HG03025 (cell line): ENCODE measurements at regions not wholly inside any gene's neighbourhood (a gene's known extent, or its start where the extent isn't known, plus 50 kb on each side); places are given as distances from the start of the nearest gene placed in this dataset.
A peak's percentile ranks its signal among the peaks of the same experiment; 100 is the strongest.

Experiments used
- ATAC-seq: cut with Tn5 transposase; IDR thresholded peaks from one replicate; pipeline ENCODE4 v1.9.1; 2021; ENCODE audit warnings: mild to moderate bottlenecking, moderate library complexity; ENCODE audit not compliant: unreplicated experiment, low FRiP score

DNA sequence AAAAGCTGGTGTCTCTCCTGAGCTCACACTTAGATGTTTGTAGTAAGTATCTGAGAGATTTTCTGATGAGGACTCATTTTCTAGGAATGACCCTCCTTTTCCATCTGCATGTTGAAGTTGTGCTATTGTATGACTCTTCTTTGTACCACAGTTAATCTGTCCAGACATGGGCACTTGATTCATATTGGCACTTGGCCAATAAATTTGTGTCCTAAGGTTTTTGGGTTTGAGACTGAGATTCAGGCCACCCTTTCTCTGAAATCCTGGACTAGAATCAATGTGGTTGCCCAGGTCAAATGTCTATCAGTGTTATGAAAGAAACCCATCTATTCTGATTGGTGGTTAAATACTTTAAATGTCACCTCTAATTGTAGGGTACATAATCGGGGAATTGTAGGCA is 869.0 kb downstream of the SH3BGRL start:
- no peak for ATAC-seq

DNA sequence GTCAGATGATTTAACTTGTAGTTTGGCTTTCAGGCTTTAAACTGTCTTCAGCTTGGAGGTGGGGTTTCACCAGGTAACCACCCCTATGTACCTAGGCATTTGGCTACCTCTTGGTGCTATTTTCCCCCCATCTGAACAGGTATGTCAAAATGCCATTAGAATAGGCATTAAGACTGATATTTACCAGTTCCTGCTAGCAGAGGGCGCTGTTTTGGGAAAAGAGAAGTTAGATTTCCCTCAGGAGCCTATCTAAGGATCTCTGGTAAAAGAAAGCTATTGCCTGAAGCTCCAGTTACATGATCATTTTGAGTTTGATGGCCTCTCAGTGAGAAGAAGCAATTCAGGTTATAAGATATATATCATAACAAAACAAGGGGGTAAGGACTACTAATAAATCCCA is 879.1 kb downstream of the SH3BGRL start:
- ATAC-seq = no peak

DNA sequence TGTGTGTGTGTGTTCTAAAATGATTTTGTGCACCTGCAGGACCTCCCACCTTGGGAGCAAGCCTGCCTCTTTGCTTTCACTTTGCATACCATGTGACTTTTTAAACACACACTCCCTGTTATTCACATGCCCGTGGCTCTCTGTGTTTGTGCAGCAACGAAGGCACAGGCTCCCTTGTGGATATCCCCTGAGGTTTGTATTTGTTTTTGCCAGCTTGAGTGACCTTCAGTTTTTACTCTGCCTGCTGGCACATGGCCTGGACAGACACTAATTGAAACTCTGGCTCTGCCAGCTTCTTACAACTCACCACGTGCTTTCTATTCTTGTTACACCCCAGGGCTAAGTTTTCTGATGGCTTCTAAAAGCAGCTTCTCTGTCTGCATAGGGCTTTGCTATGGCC is 885.8 kb downstream of the SH3BGRL start:
- no peak for ATAC-seq

DNA sequence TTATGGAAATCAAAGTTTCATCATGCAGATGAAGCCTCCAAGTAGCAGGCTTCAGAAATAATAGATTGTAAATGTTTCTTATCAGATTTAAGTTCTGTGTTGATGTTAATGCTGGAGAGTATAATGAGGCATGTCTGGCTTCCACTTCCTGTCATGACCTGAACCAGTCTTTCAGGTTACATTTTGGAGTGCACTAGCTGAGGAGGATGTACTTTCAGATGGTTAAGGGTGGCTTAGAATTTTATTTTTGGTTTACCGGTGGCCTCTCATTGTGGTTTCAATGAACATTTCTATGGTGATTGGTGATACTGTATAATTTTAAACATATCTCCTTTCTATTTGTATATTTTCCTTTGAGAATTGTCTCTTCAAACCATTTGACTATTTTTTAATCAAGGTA is 890.4 kb downstream of the SH3BGRL start:
- ATAC-seq = no peak

DNA sequence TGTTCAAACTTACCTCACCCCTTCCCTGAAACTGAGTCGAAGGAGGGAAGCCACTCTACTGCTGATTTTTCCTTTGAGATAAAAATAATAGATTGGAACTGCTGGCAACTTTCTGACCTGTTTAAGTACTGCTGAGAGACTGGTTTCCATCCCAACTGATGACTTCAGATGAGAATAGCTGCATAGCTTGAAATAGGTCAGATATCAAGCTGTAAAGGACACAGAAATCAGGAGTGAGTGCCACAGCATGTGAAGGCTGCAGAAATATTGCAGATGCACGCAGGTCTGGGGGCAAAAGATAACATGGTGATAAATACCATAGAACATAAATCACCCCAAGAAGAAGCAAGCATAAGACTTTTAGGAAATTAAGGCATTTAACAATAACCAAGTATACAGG is 923.2 kb downstream of the SH3BGRL start:
- ATAC-seq = no peak

DNA sequence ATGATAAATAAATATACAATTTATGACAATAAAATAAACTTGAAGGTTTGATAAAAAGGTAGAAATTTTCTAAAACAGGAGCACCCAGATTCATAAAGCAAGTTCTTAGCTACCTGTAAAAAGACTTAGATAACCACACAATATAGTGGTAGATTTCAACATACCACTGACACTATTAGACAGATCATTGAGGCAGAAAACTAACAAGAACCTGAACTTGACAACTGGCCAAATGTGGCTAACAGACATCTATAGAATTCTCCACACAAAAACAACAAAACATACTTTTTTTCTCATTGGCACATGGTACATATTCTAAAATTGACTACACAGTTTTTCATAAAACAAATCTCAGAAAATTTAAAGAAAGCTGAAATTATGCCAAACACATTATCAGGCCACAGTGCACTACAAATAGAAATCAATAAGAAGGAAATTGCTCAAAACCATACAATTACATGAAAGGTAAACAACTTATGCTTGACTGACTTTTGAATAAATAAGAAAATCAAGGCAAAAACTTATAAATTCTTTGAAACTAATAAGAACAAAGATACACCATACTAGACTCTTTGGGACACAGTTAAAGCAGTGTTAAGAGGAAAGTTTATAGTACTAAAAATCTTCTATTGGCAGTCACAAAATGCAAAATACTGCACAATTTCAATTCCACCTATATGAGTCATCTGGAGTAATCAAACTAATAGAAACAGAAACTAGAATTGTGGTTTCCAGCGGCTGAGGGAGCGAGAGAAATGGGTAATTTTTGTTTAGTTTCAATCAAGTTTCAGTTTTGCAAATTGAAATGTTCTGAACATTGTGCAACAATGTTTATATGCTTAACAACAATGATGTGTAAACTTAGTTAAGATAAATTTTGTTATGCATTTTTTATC is 925.6 kb downstream of the SH3BGRL start:
- ATAC-seq = no peak

DNA sequence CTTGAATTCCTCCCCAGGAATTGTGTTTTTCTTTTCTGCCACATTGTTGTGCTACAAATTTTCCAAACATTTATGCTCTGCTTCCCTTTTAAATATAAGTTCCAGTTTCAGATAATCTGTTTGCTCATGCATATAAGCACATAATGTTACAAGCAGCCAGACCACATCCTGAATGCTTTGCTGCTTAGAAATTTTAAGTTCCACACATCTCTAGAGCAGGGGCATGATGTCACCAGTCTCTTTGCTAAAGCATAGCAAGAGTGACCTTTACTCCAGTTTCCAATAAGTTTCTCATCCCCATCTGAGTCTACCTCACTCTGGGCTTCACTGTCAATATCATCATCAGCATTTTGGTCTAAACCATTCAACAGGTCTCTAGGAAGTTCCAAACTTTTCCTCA is 932.5 kb downstream of the SH3BGRL start:
- no peak for ATAC-seq

DNA sequence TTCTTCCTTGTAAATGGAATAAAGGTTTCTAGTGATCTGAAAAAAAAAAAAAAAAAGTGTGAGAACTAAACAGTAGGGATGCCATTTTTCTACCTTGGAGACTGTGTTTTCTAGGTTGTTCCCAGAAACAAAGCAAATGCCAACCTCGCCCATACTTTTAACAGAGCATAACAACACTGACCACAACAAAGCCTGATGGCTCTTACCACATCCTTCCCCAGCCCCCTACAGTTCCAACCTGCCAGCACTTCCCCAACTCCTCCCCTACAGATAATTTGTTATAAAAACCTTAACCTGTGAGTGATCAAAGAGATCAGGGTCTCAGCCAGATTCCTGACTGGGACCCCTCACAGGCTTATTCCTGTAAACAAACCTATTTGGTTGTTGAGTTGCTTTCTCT is 940.0 kb downstream of the SH3BGRL start:
- no peak for ATAC-seq

DNA sequence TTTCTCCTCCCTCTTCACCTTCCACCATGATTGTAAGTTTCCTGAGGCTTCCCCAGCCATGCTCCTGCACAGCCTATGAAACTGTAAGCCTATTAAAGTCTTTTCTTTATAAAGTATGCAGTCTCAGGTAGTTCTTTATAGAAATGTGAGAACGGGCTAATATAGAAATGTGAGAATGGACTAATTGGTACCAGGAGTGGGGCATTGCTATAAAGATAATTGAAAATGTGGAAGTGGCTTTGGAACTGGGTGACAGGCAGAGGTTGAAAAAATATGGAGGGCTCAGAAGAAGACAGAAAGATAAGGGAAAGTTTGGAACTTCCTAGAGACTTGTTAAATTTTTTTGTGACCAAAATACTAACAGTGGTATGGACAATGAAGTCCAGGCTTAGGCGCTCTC is 959.3 kb downstream of the SH3BGRL start:
- no peak for ATAC-seq

DNA sequence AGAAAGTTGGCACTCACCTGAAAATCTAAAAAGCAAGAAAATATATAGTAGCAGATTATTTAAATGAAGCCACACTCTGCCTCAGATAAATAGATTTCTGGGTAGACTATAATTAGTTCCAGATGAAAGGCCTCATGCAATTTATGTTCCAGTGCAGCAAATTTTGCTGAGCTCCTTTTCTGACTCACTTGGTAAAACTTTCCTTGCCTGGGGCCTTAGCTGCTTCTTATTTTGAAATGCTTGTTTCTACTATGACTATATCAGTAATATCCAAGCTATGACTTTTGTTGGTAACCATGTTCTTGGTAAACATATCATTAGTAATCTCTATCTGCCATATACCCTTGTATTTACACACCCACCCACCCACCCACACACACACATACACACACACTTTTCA is 961.8 kb downstream of the SH3BGRL start:
- ATAC-seq = no peak

DNA sequence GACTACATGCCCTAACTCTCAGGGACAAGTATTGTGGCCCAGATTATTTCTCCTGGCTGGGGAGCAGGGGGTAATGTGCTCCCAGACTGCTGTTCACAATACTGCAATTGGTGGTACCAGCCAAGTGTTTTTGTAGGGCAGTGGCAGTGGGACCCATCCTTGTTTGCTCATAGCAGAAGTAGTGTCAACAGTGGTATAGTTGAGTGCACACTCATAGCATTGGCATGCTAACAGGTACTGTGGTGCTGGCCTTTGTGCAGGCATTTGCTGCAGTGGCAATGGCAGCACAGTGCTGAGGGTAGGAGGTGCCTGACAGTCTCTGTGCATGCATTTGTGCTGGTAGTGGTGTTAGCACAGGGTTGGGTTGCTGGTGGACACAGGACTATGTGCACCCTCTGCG is 995.0 kb downstream of the SH3BGRL start:
- no peak for ATAC-seq

DNA sequence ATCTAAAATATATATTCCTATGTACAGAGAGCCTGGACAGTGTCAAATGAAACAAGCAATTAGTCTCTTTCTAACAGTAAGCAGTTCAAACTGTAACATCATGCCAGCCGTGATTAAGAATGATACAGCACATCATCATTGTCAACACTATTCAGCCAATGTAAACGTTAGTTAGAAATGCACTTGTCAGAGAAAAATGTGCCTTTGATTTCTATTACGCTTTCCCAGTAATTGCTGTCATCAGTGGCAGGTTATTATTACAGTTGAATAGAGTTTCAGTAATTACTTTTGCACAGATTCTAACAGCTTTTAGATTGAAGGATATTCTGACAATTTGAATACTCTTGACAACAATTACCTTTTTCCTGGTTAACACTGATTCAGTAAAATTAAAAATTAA is 1007.1 kb downstream of the SH3BGRL start:
- ATAC-seq = no peak

DNA sequence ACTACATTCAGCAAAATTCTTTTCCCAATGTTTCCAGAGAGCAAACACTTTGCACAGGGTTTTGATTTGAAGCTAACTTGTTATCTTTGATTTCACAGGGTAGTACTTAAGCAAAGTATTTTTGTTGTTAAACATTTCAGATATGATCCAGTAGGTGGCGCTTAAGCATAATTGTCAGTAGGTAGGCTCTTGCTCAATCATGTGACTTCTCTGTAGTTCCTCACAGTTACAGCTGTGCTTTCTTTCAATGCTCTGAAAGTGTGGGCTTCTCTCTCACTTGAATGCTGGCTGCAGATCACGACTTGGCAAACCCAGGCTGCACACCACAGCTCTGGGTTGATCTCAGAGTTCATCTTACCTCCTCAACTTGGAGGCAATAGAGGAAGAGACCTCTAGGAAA is 1016.5 kb downstream of the SH3BGRL start:
- ATAC-seq = peak; percentile 91

DNA sequence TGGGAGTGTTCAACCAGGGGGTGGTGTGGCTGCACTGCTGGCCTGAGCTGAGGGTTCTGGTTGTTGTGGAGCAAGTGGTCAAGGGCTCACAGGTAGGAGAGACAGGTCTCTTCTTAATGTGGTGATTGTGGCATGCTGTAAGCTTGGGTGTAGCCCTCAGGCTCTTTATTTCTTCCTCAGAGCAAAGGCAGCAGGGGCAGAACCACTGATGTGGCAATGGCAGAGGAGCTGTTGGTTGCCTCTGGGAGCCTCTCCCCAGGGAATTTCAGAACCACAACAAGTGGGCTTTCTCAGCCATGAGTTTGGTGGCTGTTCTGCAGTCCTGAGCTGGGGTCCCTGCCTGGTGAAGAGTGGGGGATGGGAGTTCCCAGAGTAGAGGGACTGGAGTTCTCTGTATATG is 1017.2 kb downstream of the SH3BGRL start:
- peak; percentile 13 for ATAC-seq

DNA sequence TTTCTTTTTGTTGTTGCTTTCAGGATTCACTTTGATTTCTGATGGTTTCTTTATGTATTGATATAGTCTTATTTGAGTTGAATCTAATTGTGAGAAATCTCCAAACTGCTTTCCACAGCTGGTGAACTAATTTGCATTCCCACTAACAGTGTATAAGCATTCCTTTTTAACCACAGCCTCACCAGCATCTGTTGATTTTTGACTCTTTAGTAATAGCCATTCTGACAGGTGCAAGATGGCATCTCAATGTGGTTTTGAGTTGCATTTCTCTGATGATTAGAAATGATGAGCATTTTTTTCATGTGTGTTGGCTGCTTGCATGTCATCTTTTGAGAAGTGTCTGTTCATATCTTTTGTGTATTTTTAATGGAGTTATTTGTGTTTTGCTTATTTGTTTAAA is 1023.1 kb downstream of the SH3BGRL start:
- ATAC-seq = no peak

DNA sequence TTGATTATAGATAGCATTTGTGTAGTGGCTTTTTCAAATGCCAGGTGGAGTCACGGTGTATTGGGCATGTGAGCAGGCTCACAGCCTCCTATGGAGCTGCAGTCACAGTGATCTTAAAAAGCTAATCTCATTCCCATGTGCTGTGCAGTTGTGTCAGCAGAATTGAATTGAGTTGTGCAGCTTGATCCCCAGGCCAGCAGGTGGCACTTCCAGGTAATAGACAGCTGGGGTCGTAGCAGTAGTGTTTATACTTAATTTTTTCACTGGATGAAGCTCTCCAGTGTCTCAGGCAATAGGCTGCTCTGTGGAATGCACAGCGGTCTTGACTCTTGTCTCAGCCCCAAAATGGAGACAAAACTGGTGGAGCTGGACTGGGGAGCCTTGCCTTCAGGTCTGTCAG is 1028.1 kb downstream of the SH3BGRL start:
- no peak for ATAC-seq

DNA sequence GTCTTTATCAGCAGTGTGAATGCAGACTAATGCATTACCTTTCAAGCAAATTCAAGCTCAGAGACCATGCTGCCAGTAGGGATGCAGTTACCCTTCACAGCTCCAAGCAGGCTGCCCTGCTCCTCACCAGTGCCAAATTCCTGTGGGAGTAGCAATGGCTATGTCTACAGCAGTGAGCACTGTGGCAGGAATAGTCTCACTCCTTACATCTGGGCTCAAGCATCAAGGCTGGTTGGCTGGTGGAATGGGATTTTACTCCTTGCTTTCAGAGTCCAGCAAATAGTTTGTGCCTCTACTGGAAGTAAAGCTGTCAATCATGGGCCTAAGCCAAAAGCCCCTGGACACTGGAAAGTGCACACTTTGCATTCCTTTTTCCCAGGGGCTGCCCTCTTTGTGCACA is 1030.8 kb downstream of the SH3BGRL start:
- ATAC-seq = no peak

DNA sequence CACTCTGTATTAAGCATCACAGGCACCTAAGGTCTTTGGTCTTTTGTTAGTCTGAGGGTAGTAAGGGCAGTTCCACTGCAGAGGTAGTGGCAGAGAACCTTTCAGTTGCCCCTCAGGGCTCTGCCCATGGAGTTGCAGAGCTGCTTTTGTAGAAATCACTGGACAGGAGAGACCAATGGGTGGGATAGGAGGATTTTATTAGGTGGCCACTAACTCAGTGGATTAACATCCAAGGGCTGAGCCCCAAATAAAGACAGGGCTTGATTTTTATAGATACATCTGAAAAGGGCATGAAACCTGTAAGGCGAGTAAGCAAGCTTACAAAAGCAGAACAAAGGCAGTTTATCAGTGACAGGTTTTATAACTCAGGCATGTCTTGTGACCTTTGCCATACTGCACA is 1035.4 kb downstream of the SH3BGRL start:
- ATAC-seq = no peak
